NCI-H748 (cell line): ENCODE measurements at regions not wholly inside any gene's neighbourhood (a gene's known extent, or its start where the extent isn't known, plus 50 kb on each side); places are given as distances from the start of the nearest gene placed in this dataset.
"Not testable (repeated sequence)": the region's sequence is repeated elsewhere in the genome, so short reads cannot be mapped to it uniquely, and the experiment has no call there.

Experiments
- DNase-seq: peaks from one replicate; lab custom pipeline; 2025; ENCODE audit not compliant: unreplicated experiment; lab: John Stamatoyannopoulos, UW

DNA sequence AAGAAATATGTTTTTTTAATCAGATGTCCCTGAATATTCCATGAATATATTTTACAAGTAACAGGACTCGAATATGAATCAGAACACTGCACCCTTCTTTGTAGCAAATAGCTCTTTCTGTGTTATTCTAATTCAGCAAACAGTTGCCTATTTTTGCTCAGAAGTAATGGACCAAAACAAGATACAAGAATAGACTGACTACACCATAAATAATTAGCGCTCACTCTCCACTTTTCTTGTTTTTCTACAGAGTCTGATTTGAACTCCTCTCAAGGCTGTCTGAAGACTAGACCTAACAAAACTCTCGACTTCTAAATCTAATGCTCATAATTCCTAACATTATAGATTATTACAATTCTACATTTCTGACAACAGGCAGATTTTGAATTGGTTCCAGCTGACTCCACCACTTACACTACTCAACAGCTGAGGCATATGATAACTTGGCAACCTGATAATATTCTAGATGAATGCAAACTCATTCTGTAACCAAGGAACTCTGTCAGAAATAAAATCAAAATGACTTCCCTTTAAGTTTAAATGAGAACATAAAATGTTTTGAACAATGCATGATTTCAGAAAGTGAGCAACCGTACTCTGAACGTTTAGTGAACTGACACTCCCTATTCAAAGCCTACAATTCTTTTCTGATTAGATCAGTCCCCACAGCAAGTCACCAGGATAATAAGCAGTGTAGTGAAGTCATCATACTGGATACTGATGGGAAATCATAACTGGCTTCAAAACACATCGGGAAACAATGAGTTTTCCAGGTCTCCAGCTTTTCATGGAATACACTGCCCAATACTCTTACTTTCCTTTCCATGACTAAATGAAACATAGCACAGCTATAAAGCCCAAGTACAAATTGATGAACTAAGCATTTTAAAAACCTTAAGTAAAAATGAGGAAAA is 114.2 kb upstream of the BEND6 start:
- peak; percentile 30 for DNase-seq

DNA sequence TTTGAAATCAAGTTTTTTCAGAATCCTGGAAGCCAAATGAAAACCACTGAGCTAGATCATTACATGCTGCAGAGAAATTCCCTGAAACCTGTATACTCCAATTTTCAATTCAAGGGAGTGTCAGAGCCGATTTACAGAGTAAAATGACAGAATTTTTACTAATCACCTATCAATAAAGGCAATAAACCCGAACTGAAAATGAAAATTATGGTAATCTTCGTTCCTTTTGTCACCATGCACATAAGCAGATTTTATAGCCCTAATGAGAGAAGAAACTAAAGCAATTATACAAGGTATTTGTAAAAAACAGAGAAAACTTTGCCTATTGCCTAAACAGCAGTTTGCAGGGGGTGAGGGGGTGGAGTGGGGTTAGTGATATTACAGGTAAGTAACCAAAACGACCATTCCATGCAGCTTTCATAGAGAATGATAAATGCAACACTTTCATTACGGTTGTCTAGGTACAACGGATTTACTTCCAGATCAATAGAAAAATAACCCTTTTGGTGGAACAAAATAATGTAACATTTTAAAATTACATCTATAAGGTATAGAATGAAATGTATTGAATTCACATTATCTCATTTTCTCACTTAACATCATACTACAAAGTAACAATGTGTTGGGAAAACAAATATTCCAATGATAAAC is 115.2 kb upstream of the BEND6 start:
- DNase-seq: no peak

DNA sequence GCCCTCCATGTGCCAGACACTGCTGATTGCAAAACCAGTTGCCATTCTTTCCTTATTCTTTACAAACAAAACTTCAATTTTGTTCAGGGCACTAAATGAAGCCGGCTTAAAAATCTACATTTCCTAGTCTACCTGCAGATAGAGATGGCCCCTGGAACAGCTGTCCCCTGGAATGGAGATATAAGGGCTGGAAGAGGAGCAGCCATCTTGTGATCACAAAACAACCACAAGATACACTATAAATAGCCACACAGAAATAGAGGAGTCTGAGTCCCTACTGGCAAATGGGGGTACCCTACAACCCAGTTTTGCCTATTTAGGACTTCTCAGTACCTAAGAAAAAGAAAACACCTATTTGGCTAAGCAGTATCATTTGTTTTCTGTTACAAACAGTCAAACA is 115.9 kb upstream of the BEND6 start:
- DNase-seq: no peak

DNA sequence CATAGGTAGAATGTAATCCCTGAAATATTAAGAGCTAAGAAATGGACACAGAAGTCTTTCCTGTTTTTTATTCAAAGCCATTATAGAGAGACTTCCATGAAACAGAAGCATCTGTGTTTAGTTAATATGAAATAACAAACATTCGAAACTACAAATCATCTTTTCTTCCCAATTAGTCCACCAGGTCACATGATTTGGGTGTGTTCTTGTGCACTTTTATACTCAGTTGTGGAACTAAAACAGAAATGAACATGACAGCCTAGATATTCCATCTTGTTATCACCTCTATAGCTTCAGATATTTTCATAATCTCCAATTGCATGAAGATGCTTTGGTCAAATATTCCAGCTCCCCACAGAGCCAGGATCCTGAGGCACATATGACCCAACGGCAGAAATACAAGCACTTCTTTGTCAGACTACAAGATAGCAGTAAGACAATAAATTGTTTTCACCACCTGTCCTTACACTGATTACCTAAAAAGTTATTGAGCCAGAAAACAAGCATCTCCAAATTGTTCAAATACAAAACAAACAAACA is 116.8 kb upstream of the BEND6 start:
- DNase-seq: no peak

DNA sequence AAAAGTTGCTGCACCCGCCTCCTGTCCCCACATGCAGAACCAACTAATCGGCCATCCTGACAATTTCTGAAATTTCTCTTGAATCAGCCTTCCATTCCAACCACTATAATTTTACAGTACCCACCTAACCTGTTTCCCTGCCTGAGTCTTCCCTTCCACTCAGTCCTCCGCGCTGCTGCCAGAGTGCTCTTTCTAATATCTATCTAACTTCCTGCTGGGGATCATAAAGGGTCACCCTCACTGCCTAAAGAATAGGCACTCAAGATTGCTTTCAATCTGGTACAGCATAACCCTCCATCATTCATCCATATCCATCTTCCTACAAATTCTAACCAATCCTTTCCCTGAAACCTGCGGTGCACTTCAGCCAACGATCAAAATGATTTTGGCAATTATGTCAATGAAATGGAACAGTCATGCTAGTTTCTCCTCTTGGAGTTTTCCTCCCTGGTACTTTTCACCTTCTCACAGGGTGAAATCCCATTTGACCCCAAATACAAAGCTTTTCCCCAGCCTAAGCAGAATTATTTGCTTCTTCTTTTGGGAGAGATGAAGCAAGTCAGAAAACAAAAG is 117.5 kb upstream of the BEND6 start:
- peak; percentile 37 for DNase-seq

DNA sequence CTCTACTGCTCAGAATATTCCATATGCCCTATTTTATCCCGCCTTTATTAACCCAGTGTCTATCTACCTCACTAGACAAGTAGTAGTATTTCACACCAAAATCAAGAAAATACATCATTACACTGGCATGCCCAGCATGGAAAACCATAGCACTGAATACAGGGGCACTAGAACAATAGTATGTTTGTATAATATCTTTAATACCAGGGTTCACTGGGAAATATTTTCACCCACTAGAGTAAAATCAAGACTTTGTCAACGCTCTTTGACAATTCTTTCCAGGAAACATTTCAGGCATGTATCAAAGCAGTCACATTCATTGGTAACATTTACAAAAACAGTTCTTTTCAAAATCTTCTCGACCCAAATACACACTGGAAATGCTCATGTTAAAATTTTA is 119.3 kb upstream of the BEND6 start:
- DNase-seq: no peak

DNA sequence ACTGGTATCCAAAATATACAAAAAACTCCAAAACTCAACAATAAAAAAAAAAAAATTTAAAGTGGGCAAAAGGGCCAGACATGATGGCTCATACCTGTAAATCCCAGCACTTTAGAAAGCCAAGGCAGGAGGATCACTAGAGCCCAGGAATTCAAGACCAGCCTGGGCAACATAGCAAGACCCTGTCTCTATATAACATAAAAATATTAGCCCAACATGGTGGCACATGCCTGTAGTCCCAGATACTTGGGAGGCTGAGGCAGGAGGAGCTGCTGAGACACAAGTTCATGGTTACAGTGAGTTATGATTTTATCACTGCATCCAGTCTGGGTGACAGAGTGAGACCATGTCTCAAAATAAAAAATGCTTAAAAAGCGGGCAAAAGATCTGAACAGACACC is 121.0 kb upstream of the BEND6 start:
- DNase-seq: no peak

DNA sequence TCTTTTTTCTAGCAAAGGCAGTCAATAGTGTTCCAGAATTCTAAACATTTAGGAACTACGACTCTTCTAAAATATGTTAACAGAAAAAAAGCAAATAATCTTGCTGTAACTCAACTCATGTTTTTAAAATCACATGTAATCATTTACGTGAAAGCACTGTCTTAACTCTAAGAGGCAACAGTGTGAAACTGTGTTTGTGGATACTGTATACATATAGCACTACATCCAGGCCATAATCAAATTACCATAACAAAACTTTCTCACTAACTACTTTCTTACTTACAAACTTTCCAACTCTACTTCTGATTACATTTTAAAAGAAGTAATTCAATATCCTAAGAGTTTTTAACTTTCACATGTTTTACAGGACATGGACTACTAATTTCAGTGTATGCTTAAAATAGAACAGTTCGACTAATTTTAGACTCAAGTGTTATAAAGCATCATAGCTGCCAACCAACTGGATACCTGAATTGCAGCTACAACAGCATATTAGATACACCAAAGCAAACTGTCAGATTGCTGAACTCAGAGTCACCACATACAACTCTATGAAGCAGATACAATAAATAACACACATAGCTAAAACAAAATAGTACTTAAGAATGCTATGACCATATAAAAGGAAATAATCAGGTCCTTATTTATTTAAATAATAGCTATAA is 121.6 kb upstream of the BEND6 start:
- DNase-seq: no peak

DNA sequence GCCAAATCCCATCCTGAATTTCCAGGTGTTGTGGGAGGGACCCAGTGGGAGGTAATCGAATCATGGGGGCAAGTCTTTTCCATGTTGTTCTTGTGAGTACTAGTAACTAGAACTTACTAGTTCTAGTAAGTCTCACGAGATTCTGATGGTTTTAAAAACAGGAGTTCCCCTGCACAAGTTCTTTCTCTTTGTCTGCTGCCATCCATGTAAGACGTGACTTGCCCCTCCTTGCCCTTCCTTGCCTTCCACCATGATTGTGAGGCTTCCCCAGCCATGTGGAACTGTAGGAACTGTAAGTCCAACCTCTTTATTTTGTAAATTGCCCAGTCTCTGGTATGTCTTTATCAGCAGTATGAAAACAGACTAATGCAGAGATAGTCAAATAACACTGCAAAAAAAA is 122.7 kb upstream of the BEND6 start:
- no peak for DNase-seq

DNA sequence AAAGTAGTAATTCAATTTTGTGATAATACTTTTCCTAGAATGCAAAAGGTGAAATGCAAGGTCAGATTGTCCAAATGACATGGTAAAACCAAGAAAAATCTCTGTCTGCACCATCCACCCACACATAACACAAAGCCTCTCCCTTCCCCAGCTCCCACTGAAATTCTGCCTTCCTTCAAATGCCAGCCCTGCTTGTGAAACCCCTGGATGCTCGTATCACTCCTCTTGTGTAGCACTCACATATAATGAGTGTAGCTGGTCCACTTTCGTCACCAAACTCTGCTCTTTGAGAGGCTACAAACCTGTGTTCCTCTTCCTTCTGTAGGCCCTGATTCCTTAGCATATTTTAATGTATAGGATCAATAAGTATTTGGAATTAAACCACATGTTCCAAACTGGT is 123.6 kb upstream of the BEND6 start:
- no peak for DNase-seq

DNA sequence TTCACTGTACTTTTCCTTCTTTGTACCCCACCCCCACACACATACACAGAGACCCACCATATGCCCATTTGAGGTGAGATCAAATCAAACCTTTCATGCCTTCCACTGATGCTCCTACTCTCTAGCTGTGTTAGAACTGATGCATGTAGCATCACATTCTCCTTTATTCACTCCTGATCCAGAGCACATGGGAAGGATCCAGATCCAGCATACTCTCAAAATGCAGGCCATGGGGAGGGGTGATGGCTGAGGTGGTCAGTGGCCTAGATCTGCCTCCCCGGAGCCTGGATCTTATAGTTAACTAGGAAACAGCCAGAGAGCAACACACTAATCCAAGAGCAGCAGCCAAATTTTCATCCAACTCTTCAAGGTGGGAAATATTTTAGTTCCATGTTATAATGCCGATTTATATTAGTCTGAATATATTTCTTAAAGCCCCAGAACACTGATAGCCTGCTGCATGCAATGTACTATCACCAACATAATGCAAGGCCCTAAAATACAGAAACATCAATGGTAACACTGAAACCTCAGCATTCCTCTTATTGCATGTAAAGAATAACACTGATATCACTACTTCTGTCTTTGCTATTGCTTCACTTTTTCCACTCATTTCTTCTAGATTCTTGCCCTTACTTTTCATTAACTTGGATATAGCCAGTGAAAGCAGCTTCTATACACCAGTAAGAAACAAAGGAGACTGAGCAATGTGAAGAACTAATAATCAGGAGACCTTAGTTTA is 126.8 kb upstream of the BEND6 start:
- DNase-seq: no peak

DNA sequence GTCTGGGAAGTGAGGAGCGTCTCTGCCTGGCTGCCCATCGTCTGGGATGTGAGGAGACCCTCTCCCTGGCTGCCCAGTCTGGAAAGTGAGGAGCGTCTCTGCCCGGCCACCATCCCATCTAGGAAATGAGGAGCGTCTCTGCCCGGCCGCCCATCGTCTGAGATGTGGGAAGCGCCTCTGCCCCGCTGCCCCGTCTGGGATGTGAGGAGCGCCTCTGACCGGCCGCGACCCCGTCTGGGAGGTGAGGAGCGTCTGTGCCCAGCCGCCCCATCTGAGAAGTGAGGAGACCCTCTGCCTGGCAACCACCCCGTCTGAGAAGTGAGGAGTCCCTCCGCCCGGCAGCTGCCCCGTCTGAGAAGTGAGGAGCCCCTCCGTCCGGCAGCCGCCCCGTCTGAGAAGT is 130.5 kb upstream of the BEND6 start:
- DNase-seq: not testable (repeated sequence)

DNA sequence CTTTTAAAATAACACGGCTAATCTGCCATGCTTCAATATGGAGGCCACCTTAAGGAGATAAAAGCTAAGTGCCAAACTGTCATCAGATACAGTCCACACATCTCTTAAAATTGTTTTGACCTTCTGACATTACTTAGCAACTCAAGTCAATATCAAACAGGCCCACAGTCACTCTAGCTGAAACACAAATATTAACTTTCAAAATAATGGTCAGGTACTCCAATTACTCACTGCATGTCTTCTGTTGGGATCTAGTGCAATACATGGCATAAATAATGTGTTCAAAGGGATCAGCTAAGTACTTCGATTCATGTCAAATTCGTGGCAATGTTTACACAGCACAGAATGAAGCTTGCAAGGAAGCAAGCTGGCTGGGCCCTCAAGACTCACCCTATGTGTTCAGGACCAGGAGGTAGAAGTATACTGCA is 133.9 kb upstream of the BEND6 start:
- peak; percentile 70 for DNase-seq

DNA sequence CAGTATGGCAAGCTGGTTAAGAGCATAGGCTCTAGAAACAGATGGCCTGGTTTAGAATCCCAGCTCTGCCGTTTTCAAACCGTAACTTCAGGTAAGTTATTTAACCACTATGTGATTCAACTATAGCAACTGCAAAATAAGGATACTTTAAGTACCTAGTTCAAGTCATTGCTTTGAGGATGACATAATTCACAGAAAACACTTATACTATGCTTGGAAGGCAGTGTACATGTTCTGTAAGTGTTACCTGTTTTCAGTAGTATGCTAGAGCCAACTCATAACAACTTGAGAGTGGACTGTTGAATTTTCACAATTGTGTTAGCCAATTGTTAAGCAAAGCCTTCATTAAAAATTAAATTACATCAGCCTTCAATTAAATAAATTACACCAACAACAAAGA is 134.8 kb upstream of the BEND6 start:
- DNase-seq: no peak

DNA sequence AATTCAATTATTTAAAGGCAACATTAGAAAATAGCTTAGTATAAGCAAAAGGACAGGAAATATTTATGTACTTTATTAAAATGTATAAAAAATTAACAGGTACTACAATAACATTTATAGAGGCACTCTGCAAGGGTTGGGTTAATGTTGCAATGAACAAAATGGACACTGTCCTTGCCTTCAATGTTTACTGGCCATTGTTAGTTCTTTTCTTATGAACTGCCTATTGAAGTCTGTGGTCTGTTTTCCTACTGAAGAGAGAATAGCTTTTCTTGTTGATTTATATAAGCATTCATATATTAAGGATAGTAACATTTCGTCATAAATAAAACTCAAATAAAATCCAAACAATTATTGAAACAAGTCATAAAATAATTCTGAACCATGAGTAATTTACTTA is 135.3 kb upstream of the BEND6 start:
- DNase-seq: no peak

DNA sequence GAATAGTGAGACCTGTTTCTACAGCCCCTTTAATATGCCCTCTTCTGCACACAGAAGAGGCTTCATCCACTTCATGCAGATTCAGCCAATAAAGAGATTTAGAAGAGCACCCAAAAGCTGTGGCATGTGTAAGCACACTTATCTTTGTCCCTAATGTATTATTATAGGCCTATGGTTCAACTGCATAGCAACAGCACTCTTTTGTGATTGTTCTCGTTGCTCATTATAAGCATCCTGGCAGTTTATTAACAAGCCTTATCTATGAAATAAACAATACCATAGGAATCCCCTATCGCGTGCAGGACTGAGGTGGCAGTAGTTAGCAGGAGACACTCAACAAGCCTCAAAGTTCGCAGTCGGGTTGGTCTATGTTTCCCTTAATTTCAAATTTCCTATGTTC is 138.5 kb upstream of the BEND6 start:
- peak; percentile 41 for DNase-seq

DNA sequence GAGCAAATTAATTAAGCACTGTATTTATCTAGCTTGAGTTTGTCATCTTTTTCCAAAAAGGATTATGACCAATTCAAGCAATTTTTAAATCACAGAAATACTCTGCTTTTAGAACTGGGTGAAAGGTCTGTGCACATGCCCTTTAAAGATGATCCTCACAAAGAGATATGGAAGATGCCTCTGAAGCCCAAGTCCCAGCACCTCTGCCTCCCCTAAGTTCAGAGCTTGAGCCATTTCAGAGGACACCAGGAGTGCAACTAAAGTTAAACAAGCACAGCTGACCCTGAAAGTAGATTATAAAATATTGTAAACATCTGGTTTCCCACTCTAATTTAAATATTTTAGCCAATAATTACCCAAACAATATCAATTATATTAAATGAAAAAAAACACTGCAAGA is 139.5 kb upstream of the BEND6 start:
- no peak for DNase-seq

DNA sequence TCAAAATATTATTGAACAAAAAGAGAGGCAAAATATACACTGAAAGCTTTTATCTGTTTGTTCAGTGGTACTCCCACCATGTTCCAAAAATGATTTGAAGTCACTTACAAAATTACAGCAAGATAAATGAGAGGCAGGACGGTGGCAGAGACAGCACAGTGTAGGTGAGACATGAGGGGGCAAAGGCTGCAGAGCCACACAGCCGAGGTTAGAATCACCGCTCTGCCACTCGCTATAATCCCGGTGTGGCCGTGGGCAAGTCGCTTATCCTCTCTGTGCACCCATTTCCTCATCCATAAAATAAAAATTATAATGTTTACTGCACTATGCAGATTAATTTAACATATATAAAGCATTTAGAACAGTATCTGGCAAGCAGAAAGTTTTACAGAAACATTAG is 140.1 kb upstream of the BEND6 start:
- no peak for DNase-seq

DNA sequence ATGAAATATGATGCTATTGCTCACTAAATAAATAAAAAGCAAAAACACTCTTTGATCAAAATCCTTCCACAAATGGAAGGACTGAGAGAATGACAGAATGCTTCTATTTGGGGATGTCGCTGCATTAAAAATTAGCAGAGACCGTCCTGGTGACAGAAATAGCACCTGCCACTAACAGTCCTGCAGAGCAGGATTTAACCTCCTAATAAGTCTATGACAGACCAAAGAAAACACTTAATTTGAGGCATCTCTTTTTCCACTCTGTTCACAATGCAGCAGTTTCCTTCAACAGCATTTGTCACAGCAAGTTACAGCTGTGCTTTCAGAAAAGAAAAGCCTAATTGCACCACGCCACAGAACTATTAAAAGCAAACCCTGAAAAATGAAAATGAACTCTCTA is 140.6 kb upstream of the BEND6 start:
- no peak for DNase-seq

DNA sequence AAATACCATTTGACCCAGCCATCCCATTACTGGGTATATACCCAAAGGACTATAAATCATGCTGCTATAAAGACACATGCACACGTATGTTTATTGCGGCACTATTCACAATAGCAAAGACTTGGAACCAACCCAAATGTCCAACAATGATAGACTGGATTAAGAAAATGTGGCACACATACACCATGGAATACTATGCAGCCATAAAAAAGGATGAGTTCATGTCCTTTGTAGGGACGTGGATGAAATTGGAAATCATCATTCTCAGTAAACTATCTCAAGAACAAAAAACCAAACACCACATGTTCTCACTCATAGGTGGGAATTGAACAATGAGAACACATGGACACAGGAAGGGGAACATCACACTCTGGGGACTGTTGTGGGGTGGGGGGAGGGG is 142.1 kb upstream of the BEND6 start:
- DNase-seq: not testable (repeated sequence)

DNA sequence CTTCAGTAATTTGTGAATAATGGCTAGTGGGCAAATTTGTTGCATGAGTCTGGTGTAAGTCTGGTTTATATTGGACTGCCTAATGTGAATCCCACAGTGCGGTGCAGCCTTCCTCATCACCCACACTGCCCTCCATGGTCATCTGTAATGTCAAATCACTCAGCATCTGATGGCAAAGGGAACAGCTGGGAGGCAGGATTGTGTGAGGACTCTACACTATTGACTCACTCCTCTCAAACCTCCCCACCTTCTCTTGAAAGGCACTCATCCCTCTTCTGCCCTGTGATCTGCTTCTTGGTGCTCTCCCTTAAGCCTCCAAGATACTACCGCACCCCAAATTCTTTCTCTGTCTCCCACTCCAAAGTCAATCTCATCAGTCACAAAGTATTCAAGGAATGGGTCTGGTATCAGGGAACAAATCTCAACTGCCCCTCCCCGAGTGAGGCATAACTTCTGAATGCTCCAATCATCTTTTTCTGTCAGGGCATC is 146.0 kb upstream of the BEND6 start:
- DNase-seq: no peak
